Coronary artery (tissue), 2 donors: ENCODE measurements at regions not wholly inside any gene's neighbourhood (a gene's known extent, or its start where the extent isn't known, plus 50 kb on each side); places are given as distances from the start of the nearest gene placed in this dataset.

Experiments
- DNase-seq: peaks from one replicate; pipeline ENCODE4 v3.0.0-alpha.2; 2017; ENCODE audit warnings: low spot score
- H3K27ac ChIP-seq, 2 donors: fragments of 200-600 bp; sonication (generic); one replicate each; pipeline ENCODE4 v1.5.1; 2016 to 2019
- H3K4me3 ChIP-seq: fragments of 200-600 bp; sonication (generic); 2 replicates; pipeline ENCODE4 v1.5.1; 2016; ENCODE audit warnings: mild to moderate bottlenecking, moderate library complexity
- CTCF ChIP-seq: fragments of 200-600 bp; sonication (generic); IDR thresholded peaks from one replicate; pipeline ENCODE4 v1.5.1; 2019; ENCODE audit warnings: antibody characterized with exemption

- no peak for TF ChIP-seq CTCF
- Histone ChIP-seq H3K4me3 (no peak overlapping the region), H3K27ac (no peak overlapping the region)
- DNase-seq, result no peak
These were observed 276.1 kb upstream of the NCAM1 start for GRCh38 chr11:112685111-112685510.

DNA sequence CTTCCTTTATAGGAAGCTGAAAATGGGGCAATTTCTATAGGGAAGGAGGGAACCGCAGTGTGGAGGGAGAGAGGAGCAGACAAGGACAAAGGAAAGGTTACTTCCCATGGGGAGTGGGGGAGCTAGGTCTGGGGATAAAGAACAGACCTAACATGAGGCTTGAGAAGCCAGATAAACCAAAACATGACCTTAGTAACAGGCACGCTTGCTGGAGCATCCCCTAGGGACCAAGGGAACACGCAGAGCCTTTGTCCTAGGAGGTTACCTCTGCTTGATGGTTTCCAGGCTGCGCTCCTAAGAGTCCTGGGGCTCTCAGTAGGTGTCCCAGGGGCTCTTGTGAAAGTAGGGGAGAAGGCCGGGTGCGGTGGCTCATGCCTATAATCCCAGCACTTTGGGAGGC lies 271.4 kb upstream of the NCAM1 start:
- Histone ChIP-seq H3K4me3 (no peak overlapping the region), H3K27ac (no peak overlapping the region)
- DNase-seq, result no peak
- no peak for TF ChIP-seq CTCF

DNA sequence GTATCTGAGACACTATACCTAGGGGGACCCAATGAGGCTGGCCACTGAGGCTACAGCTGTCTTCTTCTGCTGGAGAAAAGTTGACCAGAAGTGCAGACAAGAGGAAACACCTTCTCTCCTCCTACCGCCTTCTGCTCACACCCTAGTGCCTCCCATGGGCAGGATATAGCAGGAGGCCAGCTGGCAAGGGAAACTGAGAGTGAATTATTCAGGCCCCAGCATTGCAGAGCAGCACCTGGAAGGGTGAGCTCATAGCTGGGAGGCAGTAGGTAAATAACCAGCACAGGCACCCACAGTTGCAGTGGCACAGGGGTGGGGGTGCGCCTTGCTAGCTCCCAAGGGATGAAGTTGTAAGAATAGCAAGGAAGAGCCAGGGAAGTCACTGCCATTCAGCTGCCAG lies 267.4 kb upstream of the NCAM1 start:
- TF ChIP-seq CTCF, result no peak
- H3K4me3 ChIP-seq, result no peak overlapping the region
- no peak for DNase-seq
- no peak overlapping the region for H3K27ac ChIP-seq

DNA sequence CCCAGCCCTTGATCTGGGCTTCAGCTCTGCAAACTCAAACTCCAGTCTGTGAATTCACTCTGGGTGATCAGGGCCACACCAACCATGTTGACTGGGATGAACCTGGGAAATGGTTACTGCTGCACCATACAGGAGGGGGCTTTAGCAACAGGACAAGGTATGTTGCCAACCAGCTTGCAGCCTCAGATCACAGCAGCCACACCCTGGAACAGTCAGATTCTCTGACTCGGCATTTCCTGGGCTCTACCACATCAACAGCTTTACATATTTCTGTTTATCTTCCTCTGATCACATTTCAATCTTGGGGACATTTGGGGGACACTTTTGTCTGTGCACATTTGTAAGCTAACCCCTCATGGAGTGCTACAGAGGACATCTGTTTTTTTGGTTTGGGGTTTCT lies 267.0 kb upstream of the NCAM1 start:
- Histone ChIP-seq H3K4me3 (no peak overlapping the region), H3K27ac (no peak overlapping the region)
- no peak for DNase-seq
- TF ChIP-seq CTCF, result no peak

- H3K4me3 ChIP-seq, result no peak overlapping the region
- TF ChIP-seq CTCF, result no peak
- DNase-seq, result no peak
These were observed 266.4 kb upstream of the NCAM1 start for GRCh38 chr11:112694813-112695212.

DNA sequence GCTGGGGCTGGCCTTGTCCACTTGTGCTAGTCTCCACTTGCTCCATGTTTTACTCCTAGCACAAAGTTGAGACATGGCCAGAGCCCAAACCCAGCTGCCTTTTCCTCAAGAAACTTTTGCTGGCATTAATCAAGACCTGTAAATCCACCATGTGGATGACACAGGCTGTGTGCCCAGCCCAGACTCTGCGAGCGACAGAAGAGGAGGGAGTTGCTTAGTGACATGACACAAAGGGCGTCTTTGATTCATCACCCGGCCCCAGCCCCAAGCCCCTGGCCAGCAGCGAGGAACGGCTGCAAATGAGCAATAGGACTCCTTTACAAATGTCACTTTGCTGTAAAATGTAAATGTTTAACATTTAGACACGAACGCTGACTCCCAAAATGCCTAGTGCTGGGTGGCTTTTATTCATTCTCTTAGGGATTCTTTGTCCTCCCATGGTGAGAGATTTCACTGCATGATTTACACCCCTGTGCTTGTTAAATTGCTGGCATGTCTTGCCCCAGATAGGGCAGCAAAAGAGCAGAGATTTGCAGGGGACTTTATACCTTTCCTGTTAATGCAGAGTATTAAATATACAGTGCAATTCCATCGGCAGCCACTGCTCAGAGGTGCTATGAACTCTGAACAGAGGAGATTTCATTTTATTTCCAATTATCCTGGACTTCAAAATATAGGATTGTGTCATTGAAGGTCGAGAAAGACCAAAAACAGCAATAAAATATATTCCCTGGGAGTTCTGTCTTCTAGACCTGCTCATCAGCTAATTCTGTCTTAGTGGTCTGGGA lies 263.6 kb upstream of the NCAM1 start:
- H3K27ac ChIP-seq, result no peak overlapping the region
- H3K4me3 ChIP-seq, result no peak overlapping the region
- no peak for DNase-seq
- no peak for TF ChIP-seq CTCF

More at GRCh38 chr11:112694813-112695212, 266.4 kb upstream of the NCAM1 start:
- H3K27ac ChIP-seq, result no peak overlapping the region

DNA sequence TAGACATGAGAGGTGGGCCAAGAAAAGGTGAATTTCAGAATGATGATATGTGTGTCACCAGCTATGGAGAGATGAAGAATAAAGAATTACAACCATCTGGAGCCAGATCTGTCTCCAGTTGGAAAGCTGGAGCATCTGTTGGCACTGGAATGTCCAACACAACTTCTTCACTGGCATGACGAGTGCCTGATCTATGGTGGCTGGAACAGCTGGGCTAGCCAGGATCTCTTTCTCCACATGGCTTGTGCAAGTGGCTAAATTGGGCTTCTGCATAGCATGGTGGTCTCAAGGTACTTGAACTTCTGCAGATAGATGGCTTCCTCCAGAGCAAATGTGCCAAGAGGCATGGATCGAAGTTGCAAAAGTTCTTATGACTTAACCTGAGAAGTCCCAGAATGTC lies 256.1 kb upstream of the NCAM1 start:
- TF ChIP-seq CTCF, result no peak

More for the DNA sequence above, 256.1 kb upstream of the NCAM1 start:
- Histone ChIP-seq H3K4me3 (no peak overlapping the region), H3K27ac (no peak overlapping the region)
- DNase-seq, result no peak
